HFFc6 (cell line): ENCODE measurements at regions not wholly inside any gene's neighbourhood (a gene's known extent, or its start where the extent isn't known, plus 50 kb on each side); places are given as distances from the start of the nearest gene placed in this dataset.

Experiments used
- DNase-seq: peaks from one replicate; pipeline ENCODE4 v3.0.0-alpha.2; 2018
- H3K27ac Mint-ChIP-seq: 2 replicates; pipeline ENCODE4 v1.8.0; 2020; ENCODE audit warnings: mild to moderate bottlenecking, mixed read lengths
- H3K27me3 Mint-ChIP-seq: 2 replicates; pipeline ENCODE4 v1.8.0; 2021; ENCODE audit warnings: mild to moderate bottlenecking, moderate library complexity, mixed read lengths; ENCODE audit not compliant: insufficient read depth
- H3K36me3 Mint-ChIP-seq: 2 replicates; pipeline ENCODE4 v1.8.0; 2021; ENCODE audit warnings: low read depth, mixed read lengths
- H3K4me1 Mint-ChIP-seq: 2 replicates; pipeline ENCODE4 v1.8.0; 2020; ENCODE audit warnings: low read depth, mixed read lengths
- H3K4me3 Mint-ChIP-seq: 2 replicates; pipeline ENCODE4 v1.8.0; 2020; ENCODE audit warnings: mild to moderate bottlenecking, moderate library complexity, mixed read lengths
- H3K9me3 Mint-ChIP-seq: 2 replicates; pipeline ENCODE4 v1.8.0; 2020; ENCODE audit warnings: mild to moderate bottlenecking, mixed read lengths
- CTCF ChIP-seq: fragments of 200-600 bp; sonication (generic); IDR thresholded peaks from 2 replicates; pipeline ENCODE4 v1.5.0; 2021; ENCODE audit warnings: antibody characterized with exemption, mild to moderate bottlenecking

GRCh38 chr14:96658611-96659010 is 138.6 kb upstream of the VRK1 start:
- Mint-ChIP-seq H3K4me3 (no peak overlapping the region), H3K36me3 (no peaks in the 10 kb centered on the region), H3K27me3 (peaks cover 3% of the 10 kb centered on the region), H3K9me3 (no peaks in the 10 kb centered on the region; the same call in 1 of the 2 replicates), H3K27ac (no peak overlapping the region), H3K4me1 (no peaks in the 10 kb centered on the region)
- no peak for DNase-seq
- no peak for TF ChIP-seq CTCF

GRCh38 chr14:96660123-96660522 is 137.1 kb upstream of the VRK1 start:
- DNase-seq = no peak
- no peaks in the 10 kb centered on the region for H3K36me3 Mint-ChIP-seq
- H3K4me1 Mint-ChIP-seq = no peaks in the 10 kb centered on the region
- H3K27ac Mint-ChIP-seq = no peak overlapping the region
- no peaks in the 10 kb centered on the region; the same call in 1 of the 2 replicates for H3K9me3 Mint-ChIP-seq
- TF ChIP-seq CTCF = no peak
- H3K4me3 Mint-ChIP-seq = no peak overlapping the region
- H3K27me3 Mint-ChIP-seq = peaks cover 3% of the 10 kb centered on the region

GRCh38 chr14:96660667-96661066 is 136.5 kb upstream of the VRK1 start:
- Mint-ChIP-seq H3K27ac (no peak overlapping the region), H3K9me3 (no peaks in the 10 kb centered on the region; the same call in 1 of the 2 replicates), H3K36me3 (no peaks in the 10 kb centered on the region), H3K4me3 (no peak overlapping the region), H3K4me1 (no peaks in the 10 kb centered on the region), H3K27me3 (peaks cover 3% of the 10 kb centered on the region)
- TF ChIP-seq CTCF = no peak
- DNase-seq = no peak

GRCh38 chr14:96661244-96661969 is 135.8 kb upstream of the VRK1 start:
- Mint-ChIP-seq H3K9me3 (no peaks in the 10 kb centered on the region; the same call in 1 of the 2 replicates), H3K4me3 (no peak overlapping the region), H3K4me1 (no peaks in the 10 kb centered on the region), H3K27ac (no peak overlapping the region), H3K27me3 (peaks cover 3% of the 10 kb centered on the region), H3K36me3 (no peaks in the 10 kb centered on the region)
- no peak for TF ChIP-seq CTCF
- DNase-seq = no peak

GRCh38 chr14:96662116-96662970 is 134.8 kb upstream of the VRK1 start:
- no peaks in the 10 kb centered on the region for H3K4me1 Mint-ChIP-seq
- no peak overlapping the region for H3K27ac Mint-ChIP-seq
- H3K36me3 Mint-ChIP-seq = no peaks in the 10 kb centered on the region
- DNase-seq = no peak
- no peaks in the 10 kb centered on the region; the same call in 1 of the 2 replicates for H3K9me3 Mint-ChIP-seq
- H3K27me3 Mint-ChIP-seq = peaks cover 7% of the 10 kb centered on the region
- TF ChIP-seq CTCF = no peak
- no peak overlapping the region for H3K4me3 Mint-ChIP-seq
